ENCODE measurements at regions not wholly inside any gene's neighbourhood (a gene's known extent, or its start where the extent isn't known, plus 50 kb on each side); places are given as distances from the start of the nearest gene placed in this dataset.

- H3K4me3 ChIP-seq (ENCODE audit: low read depth, low read length): no peak overlapping the region
- TF ChIP-seq POLR2A (IDR thresholded peaks at IDR 0.05; ENCODE audit: extremely low read depth, insufficient read length): no peak
- TF ChIP-seq, protein P1, sequence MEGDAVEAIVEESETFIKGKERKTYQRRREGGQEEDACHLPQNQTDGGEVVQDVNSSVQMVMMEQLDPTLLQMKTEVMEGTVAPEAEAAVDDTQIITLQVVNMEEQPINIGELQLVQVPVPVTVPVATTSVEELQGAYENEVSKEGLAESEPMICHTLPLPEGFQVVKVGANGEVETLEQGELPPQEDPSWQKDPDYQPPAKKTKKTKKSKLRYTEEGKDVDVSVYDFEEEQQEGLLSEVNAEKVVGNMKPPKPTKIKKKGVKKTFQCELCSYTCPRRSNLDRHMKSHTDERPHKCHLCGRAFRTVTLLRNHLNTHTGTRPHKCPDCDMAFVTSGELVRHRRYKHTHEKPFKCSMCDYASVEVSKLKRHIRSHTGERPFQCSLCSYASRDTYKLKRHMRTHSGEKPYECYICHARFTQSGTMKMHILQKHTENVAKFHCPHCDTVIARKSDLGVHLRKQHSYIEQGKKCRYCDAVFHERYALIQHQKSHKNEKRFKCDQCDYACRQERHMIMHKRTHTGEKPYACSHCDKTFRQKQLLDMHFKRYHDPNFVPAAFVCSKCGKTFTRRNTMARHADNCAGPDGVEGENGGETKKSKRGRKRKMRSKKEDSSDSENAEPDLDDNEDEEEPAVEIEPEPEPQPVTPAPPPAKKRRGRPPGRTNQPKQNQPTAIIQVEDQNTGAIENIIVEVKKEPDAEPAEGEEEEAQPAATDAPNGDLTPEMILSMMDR (IDR thresholded peaks at IDR 0.05; ENCODE audit: low read depth, low read length): no peak
- TF ChIP-seq MYC (IDR thresholded peaks at IDR 0.05; ENCODE audit: low read depth, low read length): no peak
- no peak for TF ChIP-seq MAX (IDR thresholded peaks at IDR 0.05; ENCODE audit: low read depth, low read length)
- no peak for DNase-seq (ENCODE audit: low read depth)
Measured at GRCh38 chr6:39999006-39999867, 65.0 kb upstream of the MOCS1 start.

DNA sequence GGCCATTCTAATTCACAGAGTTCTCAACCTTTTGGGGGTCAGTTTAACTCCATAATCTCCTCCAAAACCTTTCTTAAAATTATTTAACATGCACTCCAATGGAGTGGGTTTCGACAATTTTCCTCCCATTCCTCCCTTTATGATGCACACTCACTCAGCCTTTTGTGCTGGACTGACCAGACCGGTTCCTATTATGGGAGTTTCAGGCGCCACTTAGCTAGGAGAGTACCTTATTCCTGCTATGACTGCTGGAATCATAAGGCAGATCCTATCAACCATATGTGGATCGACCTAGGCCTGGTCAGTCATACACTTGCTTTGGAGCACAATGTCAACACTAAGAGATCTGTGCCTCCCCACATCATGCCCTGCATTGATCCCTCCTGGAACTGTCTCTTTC is 63.9 kb upstream of the MOCS1 start:
- DNase-seq (ENCODE audit: low read depth): no peak
- H3K4me3 ChIP-seq (ENCODE audit: low read depth, low read length): no peak overlapping the region
- TF ChIP-seq POLR2A (IDR thresholded peaks at IDR 0.05; ENCODE audit: extremely low read depth, insufficient read length) (no peak), MYC (IDR thresholded peaks at IDR 0.05; ENCODE audit: low read depth, low read length) (no peak), MAX (IDR thresholded peaks at IDR 0.05; ENCODE audit: low read depth, low read length) (no peak)
- TF ChIP-seq, protein P1 (IDR thresholded peaks at IDR 0.05; ENCODE audit: low read depth, low read length): no peak

DNA sequence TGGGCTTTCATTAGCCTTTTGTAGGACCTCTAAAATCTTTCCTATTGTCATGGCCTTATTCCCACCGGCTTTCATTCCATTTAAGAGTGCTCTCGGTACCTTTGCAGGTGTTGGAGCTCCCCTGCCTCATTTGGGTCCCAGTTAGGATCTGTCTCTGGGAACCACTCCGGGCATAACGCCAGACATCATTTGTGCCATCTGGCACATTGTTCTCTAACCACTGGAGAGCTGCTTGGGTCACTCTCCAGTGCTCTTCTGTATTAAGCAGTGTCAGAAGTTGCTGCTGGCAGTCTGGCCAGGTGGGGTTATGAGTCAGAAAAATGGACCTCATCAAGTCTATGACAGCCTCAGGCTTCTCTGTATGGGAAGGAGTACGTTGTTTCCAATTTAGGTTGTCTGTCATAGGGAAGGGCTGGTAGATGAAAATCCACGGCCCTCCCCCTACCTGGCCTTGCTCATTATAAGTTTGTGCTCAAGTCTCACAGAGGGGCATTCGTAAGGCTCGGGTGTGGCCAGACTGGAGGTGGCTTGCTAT is 62.9 kb upstream of the MOCS1 start:
- TF ChIP-seq MAX (IDR thresholded peaks at IDR 0.05; ENCODE audit: low read depth, low read length) (no peak), POLR2A (IDR thresholded peaks at IDR 0.05; ENCODE audit: extremely low read depth, insufficient read length) (no peak), MYC (IDR thresholded peaks at IDR 0.05; ENCODE audit: low read depth, low read length) (no peak)
- TF ChIP-seq, protein P1 (IDR thresholded peaks at IDR 0.05; ENCODE audit: low read depth, low read length): no peak
- no peak overlapping the region for H3K4me3 ChIP-seq (ENCODE audit: low read depth, low read length)
- no peak for DNase-seq (ENCODE audit: low read depth)

DNA sequence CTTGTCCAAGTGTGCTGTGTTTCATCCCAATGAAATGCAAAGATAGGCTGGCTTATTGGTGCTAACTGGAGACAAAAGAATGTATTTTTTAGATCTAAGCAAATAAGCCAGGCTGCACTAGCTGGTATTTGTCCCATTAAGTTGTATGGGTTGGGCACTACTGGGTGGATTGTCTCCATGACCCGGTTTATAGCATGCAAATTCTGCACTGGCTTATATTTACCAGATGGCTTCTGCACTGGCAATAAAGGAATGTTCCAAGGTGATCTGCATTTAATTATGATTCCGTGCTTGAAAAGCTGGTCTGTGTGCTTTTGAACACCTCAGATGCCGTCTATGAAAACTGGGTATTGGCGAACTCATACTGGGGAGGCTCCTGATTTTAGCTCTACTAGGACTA is 61.4 kb upstream of the MOCS1 start:
- no peak for DNase-seq (ENCODE audit: low read depth)
- TF ChIP-seq MAX (IDR thresholded peaks at IDR 0.05; ENCODE audit: low read depth, low read length) (no peak), POLR2A (IDR thresholded peaks at IDR 0.05; ENCODE audit: extremely low read depth, insufficient read length) (no peak), MYC (IDR thresholded peaks at IDR 0.05; ENCODE audit: low read depth, low read length) (no peak)
- TF ChIP-seq, protein P1 (IDR thresholded peaks at IDR 0.05; ENCODE audit: low read depth, low read length): no peak

DNA sequence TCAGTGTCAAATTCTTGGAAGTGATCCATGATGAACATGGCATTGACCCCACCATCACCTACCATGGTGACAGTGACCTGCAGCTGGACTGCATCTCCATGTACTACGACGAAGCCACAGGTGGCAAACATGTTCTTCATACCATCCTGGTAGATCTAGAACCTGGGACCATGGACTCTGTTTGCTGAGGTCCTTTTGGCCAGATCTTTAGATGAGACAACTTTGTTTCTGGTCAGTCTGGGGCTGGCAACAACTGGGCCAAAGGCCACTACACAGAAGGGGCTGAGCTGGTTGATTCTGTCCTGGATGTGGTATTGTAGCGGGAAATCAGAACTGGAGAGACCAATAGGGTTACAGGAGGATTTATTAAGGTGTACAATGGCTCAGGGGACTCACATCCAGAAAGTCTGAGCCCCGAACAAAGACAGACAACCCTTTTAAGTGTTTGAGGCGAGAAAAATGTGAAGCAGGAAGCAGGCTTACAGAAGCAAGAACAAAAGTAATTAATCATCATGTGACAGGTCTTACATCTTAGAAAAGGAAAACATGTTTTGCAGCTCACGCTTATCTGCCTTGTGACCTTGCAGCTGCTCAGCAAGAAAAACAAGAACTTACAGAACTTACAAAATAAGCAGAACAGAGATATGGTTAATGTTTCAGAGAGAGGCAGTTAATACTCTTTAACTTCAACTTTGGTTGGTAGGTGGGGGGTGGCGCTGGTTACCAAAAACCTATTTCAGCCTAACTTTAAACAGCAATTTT is 58.8 kb upstream of the MOCS1 start:
- TF ChIP-seq, protein P1 (IDR thresholded peaks at IDR 0.05; ENCODE audit: low read depth, low read length): no peak
- no peak for TF ChIP-seq MAX (IDR thresholded peaks at IDR 0.05; ENCODE audit: low read depth, low read length)
- no peak for TF ChIP-seq MYC (IDR thresholded peaks at IDR 0.05; ENCODE audit: low read depth, low read length)
- no peak for TF ChIP-seq POLR2A (IDR thresholded peaks at IDR 0.05; ENCODE audit: extremely low read depth, insufficient read length)
- H3K4me3 ChIP-seq (ENCODE audit: low read depth, low read length): no peak overlapping the region
- DNase-seq (ENCODE audit: low read depth): no peak

More for the DNA sequence above, 61.4 kb upstream of the MOCS1 start:
- no peak overlapping the region for H3K4me3 ChIP-seq (ENCODE audit: low read depth, low read length)

Data from NB4 (cell line).